ENCODE measurements at regions not wholly inside any gene's neighbourhood (a gene's known extent, or its start where the extent isn't known, plus 50 kb on each side); places are given as distances from the start of the nearest gene placed in this dataset.
"Not testable (repeated sequence)": the region's sequence is repeated elsewhere in the genome, so short reads cannot be mapped to it uniquely, and the experiment has no call there.

- DNase-seq, result no peak
- in situ Hi-C loops (cut with MboI; ENCODE audit: low pct_unique_long_range_greater_than_20kb, low sequenced_read_pairs), result no loop called here
Observed at GRCh38 chr5:37938861-37939260, 99.0 kb upstream of the GDNF start.

- DNase-seq, result no peak
- in situ Hi-C loops (cut with MboI; ENCODE audit: low pct_unique_long_range_greater_than_20kb, low sequenced_read_pairs), result no loop called here
Observed at GRCh38 chr5:37938076-37938852, 98.4 kb upstream of the GDNF start.

DNA sequence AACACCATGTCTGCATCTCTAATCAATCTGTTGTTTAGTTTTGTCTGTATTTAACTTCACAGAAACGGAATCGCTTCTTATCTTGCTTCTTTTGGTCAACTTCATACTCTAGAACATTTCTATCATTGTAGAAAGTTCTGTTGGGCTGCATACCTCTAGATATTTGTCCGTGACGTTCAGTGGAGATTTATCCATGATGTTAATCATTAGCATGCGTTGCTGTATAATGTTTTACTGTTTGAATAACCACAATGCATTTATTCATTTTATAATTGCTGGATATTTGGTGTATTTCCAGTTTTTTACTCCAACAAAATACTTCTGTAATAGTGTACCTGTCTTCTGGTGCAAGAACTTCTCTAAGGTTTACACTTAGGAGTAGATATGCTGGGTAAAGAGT is 96.2 kb upstream of the GDNF start:
- in situ Hi-C loops (cut with MboI; ENCODE audit: low pct_unique_long_range_greater_than_20kb, low sequenced_read_pairs), result no loop called here
- no peak for DNase-seq

GRCh38 chr5:37933576-37933975 is 93.7 kb upstream of the GDNF start:
- no peak for DNase-seq
- in situ Hi-C loops (cut with MboI; ENCODE audit: low pct_unique_long_range_greater_than_20kb, low sequenced_read_pairs), result no loop called here

- no peak for DNase-seq
- in situ Hi-C loops (cut with MboI; ENCODE audit: low pct_unique_long_range_greater_than_20kb, low sequenced_read_pairs), result no loop called here
Observed at GRCh38 chr5:37932450-37932849, 92.6 kb upstream of the GDNF start.

DNA sequence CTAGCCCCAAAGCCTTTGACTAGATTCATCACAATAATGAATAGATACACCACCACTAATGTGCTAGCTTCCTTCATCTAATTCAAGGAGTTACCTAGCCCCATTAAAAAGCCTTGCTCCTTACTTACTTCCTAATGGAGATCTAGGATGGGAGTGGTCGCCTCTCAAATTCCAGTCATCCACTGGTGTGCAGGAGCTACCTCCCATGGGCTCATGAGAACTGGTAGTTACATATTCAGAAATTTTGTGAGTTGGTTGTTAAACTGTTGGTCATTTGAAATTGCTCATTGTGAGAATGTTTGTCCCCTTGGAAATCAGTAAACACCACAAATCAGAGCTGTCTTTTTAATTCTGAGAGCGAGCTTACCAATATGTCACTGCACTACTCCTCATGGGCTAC is 91.7 kb upstream of the GDNF start:
- in situ Hi-C loops (cut with MboI; ENCODE audit: low pct_unique_long_range_greater_than_20kb, low sequenced_read_pairs), result no loop called here

GRCh38 chr5:37930350-37930749 is 90.5 kb upstream of the GDNF start:
- in situ Hi-C loops (cut with MboI; ENCODE audit: low pct_unique_long_range_greater_than_20kb, low sequenced_read_pairs), result no loop called here
- DNase-seq, result no peak

More for the DNA sequence above, 91.7 kb upstream of the GDNF start:
- DNase-seq, result no peak

- no peak for DNase-seq
- in situ Hi-C loops (cut with MboI; ENCODE audit: low pct_unique_long_range_greater_than_20kb, low sequenced_read_pairs), result no loop called here
Observed at GRCh38 chr5:37929791-37930190, 90.0 kb upstream of the GDNF start.

DNA sequence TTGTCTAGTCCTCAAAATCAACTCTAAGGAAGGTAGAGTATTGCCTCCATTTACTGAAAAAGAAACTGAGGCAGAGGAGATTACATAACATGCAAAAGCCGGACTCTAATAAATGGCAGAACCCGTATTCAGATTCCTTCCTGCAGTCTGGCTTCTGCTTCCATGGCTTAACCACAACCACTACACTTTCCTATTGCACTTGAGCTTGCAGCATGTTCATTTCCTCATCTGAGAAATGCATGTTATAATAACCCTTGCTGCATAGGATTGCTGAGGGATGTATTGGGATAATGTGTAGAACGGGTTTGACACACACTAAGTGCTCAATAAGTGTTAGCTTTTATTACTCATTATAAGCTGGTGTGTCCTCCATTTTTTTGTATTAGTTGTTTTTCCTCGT is 87.9 kb upstream of the GDNF start:
- in situ Hi-C loops (cut with MboI; ENCODE audit: low pct_unique_long_range_greater_than_20kb, low sequenced_read_pairs); DNase-seq: not testable (repeated sequence)

GRCh38 chr5:37926732-37927131 is 86.9 kb upstream of the GDNF start:
- peak; percentile 20 for DNase-seq
- in situ Hi-C loops (cut with MboI; ENCODE audit: low pct_unique_long_range_greater_than_20kb, low sequenced_read_pairs), result no loop called here

GRCh38 chr5:37921452-37921851 is 81.6 kb upstream of the GDNF start:
- in situ Hi-C loops (cut with MboI; ENCODE audit: low pct_unique_long_range_greater_than_20kb, low sequenced_read_pairs), result no loop called here
- no peak for DNase-seq

GRCh38 chr5:37918424-37918823 is 78.6 kb upstream of the GDNF start:
- in situ Hi-C loops (cut with MboI; ENCODE audit: low pct_unique_long_range_greater_than_20kb, low sequenced_read_pairs), result no loop called here
- no peak for DNase-seq

GRCh38 chr5:37916525-37916924 is 76.7 kb upstream of the GDNF start:
- DNase-seq, result no peak
- in situ Hi-C loops (cut with MboI; ENCODE audit: low pct_unique_long_range_greater_than_20kb, low sequenced_read_pairs), result no loop called here

DNA sequence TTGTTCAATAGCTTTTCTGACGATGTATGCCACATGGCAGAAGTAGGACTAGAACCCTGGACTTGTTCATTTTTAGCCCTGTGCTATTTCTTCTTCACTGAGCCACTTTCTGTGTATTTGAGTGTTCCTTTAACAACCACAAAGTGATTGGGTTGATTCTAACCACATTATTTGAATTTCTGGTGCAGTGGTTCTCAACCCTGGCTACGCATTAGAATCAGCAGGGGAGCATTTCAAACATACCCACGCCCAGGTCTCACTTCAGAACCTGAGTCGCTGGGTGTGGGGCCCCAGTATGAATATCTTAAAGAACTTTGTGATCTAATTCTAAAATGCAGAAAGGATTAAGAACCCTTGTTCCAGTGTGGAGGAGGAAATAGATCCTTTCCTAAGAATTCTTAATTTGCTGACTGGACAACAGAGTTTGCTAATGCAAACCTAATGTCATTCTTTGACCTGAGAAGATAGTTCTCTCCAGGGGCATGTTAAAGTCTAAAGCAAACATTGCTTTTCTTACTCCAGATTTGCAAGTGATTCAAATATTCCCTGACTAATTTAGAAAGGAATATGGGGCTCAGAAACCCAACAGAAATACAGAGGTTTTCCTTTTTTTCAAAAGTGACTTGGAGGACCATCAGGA is 75.4 kb upstream of the GDNF start:
- DNase-seq, result no peak
- in situ Hi-C loops (cut with MboI; ENCODE audit: low pct_unique_long_range_greater_than_20kb, low sequenced_read_pairs), result no loop called here

- DNase-seq; in situ Hi-C loops (cut with MboI; ENCODE audit: low pct_unique_long_range_greater_than_20kb, low sequenced_read_pairs): not testable (repeated sequence)
Observed at GRCh38 chr5:37909610-37910266, 69.9 kb upstream of the GDNF start.

DNA sequence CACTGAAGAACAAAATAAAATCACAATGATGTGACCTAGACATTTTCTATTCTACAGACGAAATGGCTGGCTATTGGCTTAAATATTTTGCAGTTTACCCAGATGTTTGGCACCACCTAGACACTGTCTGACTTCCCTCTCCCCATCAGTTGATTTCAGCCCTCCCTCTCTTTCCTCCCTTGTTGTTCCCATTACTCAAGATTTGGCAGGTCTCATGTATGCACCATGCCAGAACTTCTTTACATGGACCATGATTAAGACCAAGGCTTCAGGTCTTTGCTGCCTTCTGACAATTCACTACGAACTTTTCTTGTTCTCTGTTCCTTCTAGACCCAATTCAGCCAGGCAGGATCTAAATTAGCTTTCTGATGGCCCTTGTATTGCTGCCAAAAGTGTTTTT is 66.6 kb upstream of the GDNF start:
- no peak for DNase-seq
- in situ Hi-C loops (cut with MboI; ENCODE audit: low pct_unique_long_range_greater_than_20kb, low sequenced_read_pairs), result no loop called here

DNA sequence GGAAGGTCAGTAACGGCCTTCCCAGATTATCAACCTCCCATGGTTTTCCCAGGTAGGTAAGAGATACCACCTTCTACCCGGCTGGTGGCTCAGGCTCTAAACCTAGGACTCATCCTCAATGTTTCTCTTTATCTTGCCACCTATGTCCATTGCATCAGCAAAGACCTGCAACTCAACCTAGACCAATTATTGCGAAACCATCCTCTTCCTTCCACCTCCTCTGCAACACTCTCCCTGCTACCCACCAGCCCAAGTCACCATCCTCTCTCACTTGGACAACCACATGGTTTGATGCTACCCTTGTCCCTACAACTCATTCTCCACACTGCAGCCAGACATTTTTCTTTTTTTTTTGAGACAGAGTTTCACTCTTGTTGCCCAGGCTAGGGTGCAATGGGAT is 65.4 kb upstream of the GDNF start:
- DNase-seq, result no peak
- in situ Hi-C loops (cut with MboI; ENCODE audit: low pct_unique_long_range_greater_than_20kb, low sequenced_read_pairs), result no loop called here

GRCh38 chr5:37902323-37902722 is 62.5 kb upstream of the GDNF start:
- no peak for DNase-seq
- in situ Hi-C loops (cut with MboI; ENCODE audit: low pct_unique_long_range_greater_than_20kb, low sequenced_read_pairs), result no loop called here

GRCh38 chr5:37900692-37901091 is 60.9 kb upstream of the GDNF start:
- in situ Hi-C loops (cut with MboI; ENCODE audit: low pct_unique_long_range_greater_than_20kb, low sequenced_read_pairs), result no loop called here
- no peak for DNase-seq

- in situ Hi-C loops (cut with MboI; ENCODE audit: low pct_unique_long_range_greater_than_20kb, low sequenced_read_pairs), result no loop called here
- DNase-seq, result no peak
Observed at GRCh38 chr5:37899037-37899436, 59.2 kb upstream of the GDNF start.
